AG04450 (cell line): ENCODE measurements at regions not wholly inside any gene's neighbourhood (a gene's known extent, or its start where the extent isn't known, plus 50 kb on each side); places are given as distances from the start of the nearest gene placed in this dataset.

Experiments
- CTCF ChIA-PET: fragments of 300-600, 350-600 bp; formaldehyde crosslinking; extraction: SDS; loops from one replicate; lab custom pipeline; 2022; ENCODE audit warnings: antibody characterized with exemption, inconsistent platforms; lab: Charles Lee
- POLR2A ChIA-PET: fragments of 350-600 bp; formaldehyde crosslinking; extraction: SDS; loops from one replicate; lab custom pipeline; 2021; ENCODE audit warnings: antibody characterized with exemption, inconsistent platforms; lab: Yijun Ruan, JAX
- DNase-seq: peaks from one replicate; pipeline ENCODE4 v3.0.0-alpha.2; 2011; ENCODE audit warnings: low read depth, low spot score
- H3K27ac ChIP-seq: one replicate; pipeline ENCODE4 v1.5.1; 2012; ENCODE audit warnings: low read depth, low read length, control low read depth
- H3K27me3 ChIP-seq: one replicate; pipeline ENCODE4 v1.6.0; 2012; ENCODE audit warnings: low read length; ENCODE audit not compliant: control insufficient read depth, insufficient read depth
- H3K4me3 ChIP-seq: 2 replicates; pipeline ENCODE4 v1.5.1; 2011; ENCODE audit warnings: mild to moderate bottlenecking, low read depth, low read length, control low read depth
- H3K9me3 ChIP-seq: 2 replicates; pipeline ENCODE4 v1.5.1; 2012; ENCODE audit warnings: low read length; ENCODE audit not compliant: control insufficient read depth, insufficient read depth
- CTCF ChIP-seq: IDR thresholded peaks from 2 replicates; pipeline ENCODE4 v1.5.1; 2011; ENCODE audit warnings: low read depth, low read length, control low read depth, inconsistent platforms

GRCh38 chr7:123346766-123347165, 147.0 kb upstream of the SLC13A1 start:
- Histone ChIP-seq H3K9me3 (peaks cover 2% of the 10 kb centered on the region; the same call in 1 of the 2 replicates), H3K27ac (no peak overlapping the region), H3K27me3 (no peaks in the 10 kb centered on the region), H3K4me3 (no peak overlapping the region)
- DNase-seq, result no peak
- no peak for TF ChIP-seq CTCF
- CTCF ChIA-PET, result no interaction called here
- POLR2A ChIA-PET, result no interaction called here

DNA sequence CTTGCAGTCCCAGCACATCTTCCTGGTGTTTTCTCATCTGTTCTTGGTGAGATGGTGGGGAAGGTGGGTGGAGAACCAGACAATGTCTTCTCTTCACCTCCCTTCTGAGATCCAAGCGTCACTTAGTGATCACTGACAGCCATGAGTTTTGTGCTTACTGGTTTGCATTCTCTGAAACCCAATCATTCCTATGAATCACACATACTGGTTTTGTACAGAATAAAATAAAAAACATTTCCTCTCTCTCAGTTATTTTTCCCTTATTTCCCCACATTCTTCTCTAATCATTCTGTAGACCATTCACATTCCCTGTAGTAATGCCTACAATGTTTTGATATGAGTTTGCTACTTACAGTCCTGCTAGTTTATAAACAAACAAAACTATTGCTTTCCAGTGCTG, 143.8 kb upstream of the SLC13A1 start:
- Histone ChIP-seq H3K27ac (no peak overlapping the region), H3K9me3 (peaks cover 6% of the 10 kb centered on the region; the same call in 1 of the 2 replicates), H3K27me3 (no peaks in the 10 kb centered on the region), H3K4me3 (no peak overlapping the region)
- ChIA-PET POLR2A (no interaction called here), CTCF (no interaction called here)
- DNase-seq, result no peak
- TF ChIP-seq CTCF, result no peak

DNA sequence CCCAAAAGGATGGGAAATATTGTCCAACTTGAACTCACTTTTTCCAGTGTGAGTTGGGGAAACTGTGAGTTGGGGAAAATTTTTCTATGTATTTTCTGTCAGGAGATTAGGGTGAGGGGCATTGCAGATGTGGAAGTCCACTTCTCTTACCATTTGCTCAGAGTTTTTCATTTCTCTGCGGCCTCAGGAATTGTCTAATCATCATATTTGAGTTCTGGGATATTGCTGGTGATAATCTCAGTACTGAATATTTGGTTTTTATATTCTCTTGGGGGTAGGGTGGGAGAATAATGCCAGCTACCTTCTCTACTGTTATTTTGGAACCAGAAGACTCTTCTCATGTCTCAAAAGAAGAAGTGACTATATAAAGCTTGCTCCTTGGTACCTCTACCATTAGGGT, 141.3 kb upstream of the SLC13A1 start:
- no peak for TF ChIP-seq CTCF
- H3K9me3 ChIP-seq, result peaks cover 6% of the 10 kb centered on the region; the same call in 1 of the 2 replicates
- CTCF ChIA-PET, result no interaction called here
- H3K4me3 ChIP-seq, result no peak overlapping the region
- no peak for DNase-seq
- no peak overlapping the region for H3K27ac ChIP-seq
- POLR2A ChIA-PET, result no interaction called here
- H3K27me3 ChIP-seq, result no peaks in the 10 kb centered on the region

- ChIA-PET POLR2A (no interaction called here), CTCF (no interaction called here)
- no peak overlapping the region for H3K4me3 ChIP-seq
Measured at GRCh38 chr7:123338688-123339087, 138.9 kb upstream of the SLC13A1 start.

More at GRCh38 chr7:123338688-123339087, 138.9 kb upstream of the SLC13A1 start:
- H3K27me3 ChIP-seq, result no peaks in the 10 kb centered on the region
- no peak for TF ChIP-seq CTCF
- H3K27ac ChIP-seq, result no peak overlapping the region
- DNase-seq, result no peak
- H3K9me3 ChIP-seq, result peaks cover 6% of the 10 kb centered on the region; the same call in 1 of the 2 replicates
